ENCODE measurements at regions not wholly inside any gene's neighbourhood (a gene's known extent, or its start where the extent isn't known, plus 50 kb on each side); places are given as distances from the start of the nearest gene placed in this dataset.
A peak's percentile ranks its signal among the peaks of the same experiment; 100 is the strongest.
"Not testable (repeated sequence)": the region's sequence is repeated elsewhere in the genome, so short reads cannot be mapped to it uniquely, and the experiment has no call there.

DNA sequence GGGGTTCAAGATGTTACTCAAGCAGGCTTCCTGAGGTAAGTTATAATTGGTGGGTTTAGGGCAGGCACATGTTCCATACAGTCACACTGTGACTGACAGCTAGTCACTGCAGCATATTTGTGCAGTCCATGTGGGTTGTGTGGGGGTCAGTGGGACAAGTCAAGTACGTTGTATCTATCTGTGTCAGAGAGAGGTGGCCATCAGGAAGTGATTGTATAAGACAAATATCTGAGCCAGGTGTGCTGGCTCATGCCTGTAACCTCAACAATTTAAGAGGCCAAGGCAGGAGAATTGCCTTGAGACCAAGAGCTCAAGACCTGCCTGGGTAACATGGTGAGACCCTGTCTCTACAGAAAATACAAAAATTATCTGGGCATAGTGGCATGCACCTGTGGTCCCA lies 509.3 kb downstream of the CENPC start:
- DNase-seq: no peak

DNA sequence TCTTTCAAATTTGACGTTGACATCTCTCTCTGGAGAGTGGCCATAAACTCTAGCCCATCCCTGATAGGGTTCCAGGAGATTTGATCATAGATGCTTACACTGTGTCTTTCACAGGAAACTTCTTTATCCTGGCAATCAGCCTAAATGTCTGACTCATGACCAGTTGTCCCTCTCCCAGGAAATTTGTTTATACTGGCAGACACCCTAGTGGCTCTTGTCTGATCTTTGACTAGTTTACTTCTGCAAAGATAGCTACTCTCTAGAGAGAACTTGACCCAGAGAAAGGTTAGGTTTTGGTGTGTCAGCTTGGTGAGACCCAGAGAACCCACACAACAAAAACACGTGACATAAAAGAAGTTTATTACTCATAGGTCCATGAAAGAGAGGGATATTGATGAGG lies 509.8 kb downstream of the CENPC start:
- no peak for DNase-seq

DNA sequence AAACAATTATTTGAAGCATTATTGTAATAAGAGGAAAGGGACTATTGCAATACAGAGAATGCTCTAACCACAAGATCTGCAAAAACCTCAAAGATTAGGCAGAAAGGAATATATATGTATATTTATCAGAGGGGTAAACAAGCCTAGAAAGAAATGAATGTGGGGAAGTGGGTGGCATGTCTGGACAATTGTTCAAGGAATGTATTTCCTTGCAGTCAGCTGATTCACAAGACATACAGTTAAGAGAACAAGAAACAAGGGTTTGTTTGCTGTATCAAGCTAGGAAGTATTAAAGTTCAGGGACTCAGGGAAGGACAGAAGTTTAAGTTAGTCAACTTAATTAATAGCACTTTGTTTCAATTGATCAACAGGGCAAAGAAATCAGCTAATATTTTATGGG lies 514.7 kb downstream of the CENPC start:
- no peak for DNase-seq

DNA sequence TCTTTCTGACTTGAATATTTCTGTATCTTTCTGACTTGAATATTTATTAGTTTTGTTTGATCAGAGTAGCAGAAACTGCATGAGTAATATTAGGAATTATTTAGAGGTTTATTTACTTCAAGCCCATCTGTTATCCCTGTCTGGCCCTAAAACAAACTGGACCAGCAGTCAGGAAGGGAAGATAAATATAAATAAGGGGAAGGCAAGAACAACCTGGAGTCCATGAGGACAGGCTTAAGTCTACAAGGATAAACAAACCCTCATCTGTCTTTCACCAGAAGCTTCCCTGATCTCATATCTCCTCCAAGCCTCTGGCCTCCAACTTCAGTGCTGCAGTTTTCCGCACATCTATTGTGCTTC lies 524.9 kb downstream of the CENPC start:
- DNase-seq: no peak

DNA sequence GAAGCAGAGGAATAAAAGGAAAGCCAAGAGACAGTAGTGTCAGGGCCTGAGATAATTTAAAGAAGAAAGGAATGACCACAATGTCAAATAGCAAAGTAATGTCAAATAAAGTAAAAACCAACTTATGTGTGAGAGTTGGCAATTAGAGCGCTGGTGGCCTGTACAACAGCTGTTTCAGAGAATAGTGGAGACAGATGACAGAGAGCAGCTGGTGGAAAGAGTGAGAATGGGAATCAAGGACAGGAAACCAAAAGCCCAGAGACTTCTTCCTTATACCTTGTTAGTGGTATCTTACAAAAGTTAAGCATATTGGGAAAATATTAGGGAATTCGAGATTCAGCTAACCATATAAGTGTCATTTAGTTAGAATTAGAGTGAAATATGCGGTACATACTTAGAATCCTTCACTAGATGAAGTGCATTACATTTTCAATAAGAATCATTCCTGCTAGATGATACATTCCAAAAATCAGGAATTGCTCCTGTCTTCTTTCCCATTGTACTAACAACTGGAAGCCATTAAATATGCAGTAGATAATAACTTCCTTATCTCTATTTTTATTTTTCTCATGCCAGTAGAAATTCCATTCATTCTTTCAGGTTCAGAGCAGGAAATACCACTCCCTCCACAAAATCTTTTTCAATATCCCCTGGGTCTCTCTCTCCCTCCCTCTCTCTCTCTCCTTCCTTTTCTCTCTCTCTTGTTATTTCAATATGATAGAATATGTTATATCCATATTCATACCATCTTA lies 525.4 kb downstream of the CENPC start:
- DNase-seq: peak; percentile 19

DNA sequence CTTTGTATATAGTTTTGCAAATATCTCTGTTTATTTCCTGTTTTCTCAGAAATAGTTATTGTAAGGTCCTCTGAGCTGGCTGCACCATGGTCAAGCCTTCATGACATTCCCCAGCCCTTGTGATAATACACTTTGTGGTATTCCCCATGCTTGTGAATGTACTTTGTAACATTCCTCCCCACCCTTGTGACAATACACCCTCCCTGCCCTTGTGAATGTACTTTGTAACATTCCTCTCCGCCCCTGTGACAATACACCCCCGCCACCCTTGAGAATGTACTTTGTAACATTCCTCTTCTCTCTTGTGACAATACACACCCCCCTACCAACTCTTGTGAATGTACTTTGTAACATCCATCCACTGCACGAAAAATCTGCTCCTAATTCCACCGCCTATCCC lies 530.7 kb downstream of the CENPC start:
- no peak for DNase-seq

DNA sequence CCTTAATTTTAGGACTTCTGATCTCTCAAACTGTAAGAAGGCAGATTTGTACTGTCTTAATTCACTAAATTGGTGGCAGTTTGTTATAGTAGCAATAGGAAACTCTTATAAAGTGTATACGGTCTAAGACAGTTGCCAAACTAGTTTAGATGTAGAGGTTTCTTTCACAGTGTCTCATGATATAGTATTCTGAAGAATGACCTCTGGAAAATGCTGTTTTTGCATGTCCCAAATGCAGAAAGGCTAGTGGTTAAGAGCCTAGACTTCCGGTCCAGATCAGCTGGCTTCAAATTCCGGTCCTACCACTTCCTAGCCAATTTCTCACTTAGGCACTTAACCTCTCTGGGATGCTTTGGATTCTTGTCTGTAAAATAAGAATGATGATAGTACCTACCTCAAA lies 538.5 kb downstream of the CENPC start:
- no peak for DNase-seq

DNA sequence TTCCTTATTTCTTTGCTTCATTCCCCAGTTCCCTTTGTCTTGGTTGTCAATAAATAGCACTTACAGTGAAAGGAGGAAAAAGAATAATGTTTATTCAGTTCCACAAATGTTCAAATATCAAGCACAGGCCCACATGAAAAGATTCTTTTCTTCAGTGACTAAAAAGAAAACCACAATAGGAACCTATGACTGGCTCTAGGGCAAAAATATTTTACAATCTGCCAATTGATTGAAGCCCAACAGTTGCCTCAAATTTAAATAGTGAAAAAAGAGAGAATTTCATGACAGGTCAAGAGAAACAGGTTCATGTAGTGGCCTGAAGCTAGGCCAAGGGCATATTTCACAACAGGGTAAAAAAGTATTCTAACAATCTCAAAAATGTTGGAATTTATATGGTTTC lies 553.8 kb downstream of the CENPC start:
- no peak for DNase-seq

DNA sequence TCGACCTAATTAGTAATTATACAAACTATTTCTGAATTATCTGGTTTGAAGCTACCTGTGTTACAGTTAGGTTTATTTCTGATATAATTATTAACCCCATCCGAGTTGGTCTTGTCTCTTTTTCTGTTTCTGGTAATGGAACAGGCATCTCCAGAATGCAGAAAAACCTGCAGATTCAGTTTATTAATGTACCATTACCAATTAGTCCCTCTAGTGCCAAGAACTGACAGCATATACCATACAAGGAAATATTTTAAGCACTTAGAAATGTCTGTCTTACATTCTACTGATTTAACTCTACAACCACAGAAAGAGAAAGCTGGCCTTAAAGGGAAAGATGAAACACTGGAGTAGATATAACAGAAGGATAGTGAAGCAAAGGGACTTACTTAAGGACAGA lies 570.6 kb downstream of the CENPC start:
- DNase-seq: no peak

DNA sequence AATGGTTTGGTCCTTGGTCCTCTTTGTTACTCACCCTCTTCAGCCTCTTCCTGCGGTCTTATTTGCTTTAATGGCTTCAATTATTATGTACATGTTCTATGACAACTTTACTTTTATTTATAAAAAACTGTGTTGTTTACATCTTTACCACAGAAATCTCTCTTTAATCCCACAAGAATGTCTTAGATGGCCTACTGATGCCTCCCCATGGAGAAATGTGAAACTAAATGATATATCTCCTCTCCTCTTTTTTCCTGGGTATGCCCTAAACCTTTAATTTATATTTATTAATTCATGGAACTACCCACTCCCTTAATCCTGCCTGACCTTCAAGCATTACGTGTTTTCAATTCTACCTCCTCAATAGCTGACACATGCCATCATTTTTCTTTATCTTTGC lies 573.2 kb downstream of the CENPC start:
- DNase-seq: no peak

DNA sequence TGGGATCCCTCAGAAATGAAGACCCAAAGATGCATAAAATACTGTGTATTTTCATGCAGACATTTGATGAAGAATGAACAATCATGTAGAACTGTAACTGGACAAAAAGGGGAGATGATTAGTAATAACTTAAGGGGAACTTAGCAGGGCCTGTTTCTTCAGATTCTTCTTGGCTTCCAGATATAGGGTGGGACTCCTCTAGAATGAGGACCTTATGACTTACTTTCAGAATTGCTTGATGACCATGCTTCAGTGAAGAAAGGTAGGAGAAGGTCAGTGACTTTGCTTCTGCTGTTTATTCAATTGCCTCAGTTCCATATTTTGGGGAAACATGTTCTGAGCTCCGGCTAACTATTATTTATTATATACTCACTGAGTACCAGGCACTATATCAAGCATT lies 580.8 kb downstream of the CENPC start:
- no peak for DNase-seq

DNA sequence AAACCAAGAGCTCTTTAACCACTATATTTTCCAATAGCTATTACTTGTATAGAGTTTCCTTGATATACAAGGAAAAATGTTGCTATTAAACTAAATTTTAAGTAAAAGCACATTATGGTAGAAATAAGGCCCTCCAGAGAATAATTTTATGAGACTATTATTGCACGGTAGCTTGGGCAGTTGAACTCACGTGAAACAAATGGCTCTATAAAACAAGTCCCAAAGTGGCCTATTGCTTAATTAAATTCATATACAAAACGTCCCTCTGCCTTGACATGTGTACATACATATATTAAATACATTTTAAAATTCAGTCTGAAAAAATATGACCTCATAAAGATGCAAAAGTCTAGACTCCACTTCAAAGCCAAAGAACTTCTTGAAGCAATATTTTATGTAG lies 582.2 kb downstream of the CENPC start:
- DNase-seq: no peak

DNA sequence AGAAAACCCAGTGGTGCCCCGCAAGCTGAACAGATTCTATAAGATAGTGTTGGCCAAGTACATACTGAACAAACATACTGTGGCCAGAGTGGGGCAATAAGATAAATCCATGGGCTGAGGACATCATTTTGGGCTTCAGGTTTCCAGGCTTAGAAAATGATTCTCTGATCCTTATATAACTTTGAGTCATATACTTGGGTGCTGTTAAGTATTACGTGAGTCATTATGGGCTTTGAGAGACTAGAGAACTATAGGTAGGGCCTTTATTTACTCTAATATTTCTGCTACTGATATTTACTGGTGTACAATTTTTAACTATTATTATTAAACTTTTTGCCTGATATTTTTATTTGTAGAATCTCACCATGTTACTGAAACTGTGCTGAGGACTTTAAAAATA lies 586.1 kb downstream of the CENPC start:
- DNase-seq: no peak

DNA sequence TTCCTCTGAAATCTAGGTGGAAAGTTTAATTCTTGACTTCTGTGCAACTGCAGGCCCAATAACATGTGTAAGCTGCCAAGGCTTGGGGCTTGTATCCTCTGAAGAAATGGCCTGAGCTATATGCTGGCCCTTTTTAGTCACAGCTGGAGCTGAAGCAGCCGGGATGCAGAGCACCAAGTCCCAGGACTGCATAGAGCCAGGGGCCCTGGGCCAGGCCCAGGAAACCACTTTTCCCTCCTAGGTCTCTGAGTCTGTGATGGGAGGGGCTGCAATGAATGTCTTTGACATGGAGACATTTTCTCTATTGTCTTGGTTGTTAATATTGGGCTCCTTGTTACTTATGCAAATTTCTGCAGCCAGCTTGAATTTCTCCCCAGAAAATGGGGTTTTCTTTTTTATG lies 588.5 kb downstream of the CENPC start:
- no peak for DNase-seq

DNA sequence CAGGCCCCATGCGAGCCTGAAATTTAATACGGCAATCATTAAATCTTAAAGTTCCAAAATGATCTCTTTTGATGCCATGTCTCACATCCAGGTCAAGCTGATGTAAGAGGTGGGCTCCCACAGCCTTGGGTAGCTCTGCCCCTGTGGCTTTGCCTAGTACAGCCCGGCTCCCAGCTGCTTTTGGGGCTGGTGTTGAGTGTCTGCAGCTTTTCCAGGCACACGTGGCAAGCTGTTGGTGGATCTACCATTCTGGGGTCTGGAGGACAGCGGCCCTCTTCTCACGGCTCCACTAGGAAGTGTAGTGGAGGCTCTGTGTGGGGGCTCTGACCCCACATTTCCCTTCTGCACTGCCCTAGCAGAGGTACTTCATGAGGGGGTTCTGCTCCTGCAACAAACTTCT lies 588.9 kb downstream of the CENPC start:
- no peak for DNase-seq

DNA sequence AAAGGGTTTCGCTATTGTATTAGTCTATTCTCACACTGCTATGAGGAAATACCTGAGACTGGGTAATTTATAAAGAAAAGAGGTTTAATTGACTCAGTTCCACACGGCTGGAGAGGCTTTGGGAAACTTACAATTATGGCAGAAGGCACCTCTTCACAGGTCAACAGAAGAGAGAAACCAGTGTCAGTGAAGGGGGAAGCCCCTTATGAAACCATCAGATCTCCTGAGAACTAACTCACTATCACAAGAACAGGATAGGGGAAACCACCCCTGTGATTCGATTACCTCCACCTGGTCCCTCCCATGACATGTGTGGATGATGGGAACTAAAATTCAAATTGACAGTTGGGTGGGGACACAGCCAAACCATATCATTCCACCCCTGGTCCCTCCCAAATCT lies 589.5 kb downstream of the CENPC start:
- DNase-seq: no peak

DNA sequence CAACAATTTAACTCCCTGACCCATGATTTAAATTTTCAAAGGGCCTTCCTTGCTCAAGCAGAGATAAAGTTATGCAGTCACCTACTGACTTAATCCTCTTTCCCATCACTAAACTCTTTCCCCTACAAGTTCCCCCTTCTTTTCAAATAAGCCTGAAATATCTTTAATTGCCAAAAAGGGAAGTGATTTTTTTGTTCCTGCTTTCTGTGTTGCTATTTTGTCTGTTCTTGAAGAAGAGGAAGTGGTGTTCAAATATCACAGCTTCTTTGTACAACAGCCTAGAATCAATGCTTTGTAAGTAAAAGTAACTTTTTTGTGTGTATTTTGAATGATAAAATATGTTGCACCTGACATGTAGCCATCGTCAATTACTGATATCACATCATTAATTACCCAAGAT lies 595.9 kb downstream of the CENPC start:
- DNase-seq: no peak

DNA sequence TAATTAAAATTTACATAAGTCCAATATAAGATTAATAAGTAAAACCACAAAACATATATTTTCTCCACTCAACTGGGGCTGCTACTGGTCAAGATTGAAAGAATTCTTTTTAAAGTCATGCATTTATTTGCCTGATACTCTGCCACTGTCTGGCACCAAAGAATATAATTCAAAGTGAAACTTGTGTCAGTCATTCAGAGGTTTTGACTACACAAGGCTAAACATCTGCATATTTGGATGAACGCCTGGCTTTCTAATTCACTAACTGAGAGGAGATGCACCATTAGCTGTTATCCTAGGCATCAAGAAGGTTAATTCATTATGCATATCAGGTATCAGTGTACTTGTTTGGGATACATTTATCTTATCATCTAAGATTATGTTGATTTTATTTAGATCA lies 598.5 kb downstream of the CENPC start:
- no peak for DNase-seq

DNA sequence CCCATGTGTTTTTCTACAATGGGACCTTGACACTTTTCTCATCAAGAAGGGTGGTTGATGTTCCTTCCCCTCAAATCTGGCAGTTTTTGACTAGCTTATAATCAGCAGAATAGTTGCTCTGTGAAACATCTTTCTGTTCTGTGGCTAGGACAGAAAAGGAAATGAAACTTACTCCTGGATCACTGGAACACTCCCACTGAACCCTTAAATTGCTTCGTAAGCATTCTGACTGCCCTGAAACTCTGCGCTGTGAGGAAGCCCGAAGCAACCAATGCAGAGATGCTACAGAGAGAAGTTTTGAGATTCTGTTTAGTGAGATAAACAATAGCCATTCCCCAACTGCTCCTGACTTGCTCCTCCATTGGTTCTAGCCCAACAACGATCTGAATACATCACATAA lies 602.2 kb downstream of the CENPC start:
- DNase-seq: no peak

DNA sequence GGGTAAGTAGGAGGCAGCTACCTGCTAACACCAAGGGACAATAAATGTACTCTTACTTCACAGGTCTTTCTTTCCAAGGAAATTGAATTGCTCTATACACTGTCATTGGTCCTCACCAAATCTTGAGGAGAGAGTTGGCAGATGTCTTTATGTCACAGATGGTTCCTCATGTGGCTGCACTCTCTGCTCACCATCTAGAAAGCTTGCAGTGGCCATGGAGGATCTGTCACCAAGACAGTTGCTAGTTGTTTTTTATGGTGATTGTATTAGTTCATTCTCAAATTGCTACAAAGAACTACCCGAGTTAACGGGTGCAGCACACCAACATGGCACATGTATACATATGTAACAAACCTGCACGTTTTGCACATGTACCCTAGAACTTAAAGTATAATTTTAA lies 613.3 kb downstream of the CENPC start:
- DNase-seq: not testable (repeated sequence)

DNA sequence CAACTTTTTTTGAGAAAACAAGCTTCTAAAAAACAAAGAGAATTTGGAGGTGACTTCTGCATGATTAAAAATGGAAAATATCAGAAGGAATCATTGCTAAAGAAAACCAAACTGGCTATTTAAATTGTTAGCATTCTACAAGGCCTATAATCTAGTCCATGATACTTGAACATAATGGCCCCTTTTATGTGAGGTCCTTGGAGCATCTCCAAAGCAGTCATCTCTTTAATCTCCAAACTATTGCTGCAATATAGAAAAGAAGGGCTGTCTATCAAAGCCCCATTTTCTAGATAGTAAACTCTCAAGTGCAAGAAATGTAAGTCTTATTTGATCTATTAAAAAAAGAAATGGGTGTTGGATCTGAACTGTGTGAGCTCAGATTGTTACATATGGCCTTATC lies 615.1 kb downstream of the CENPC start:
- no peak for DNase-seq

DNA sequence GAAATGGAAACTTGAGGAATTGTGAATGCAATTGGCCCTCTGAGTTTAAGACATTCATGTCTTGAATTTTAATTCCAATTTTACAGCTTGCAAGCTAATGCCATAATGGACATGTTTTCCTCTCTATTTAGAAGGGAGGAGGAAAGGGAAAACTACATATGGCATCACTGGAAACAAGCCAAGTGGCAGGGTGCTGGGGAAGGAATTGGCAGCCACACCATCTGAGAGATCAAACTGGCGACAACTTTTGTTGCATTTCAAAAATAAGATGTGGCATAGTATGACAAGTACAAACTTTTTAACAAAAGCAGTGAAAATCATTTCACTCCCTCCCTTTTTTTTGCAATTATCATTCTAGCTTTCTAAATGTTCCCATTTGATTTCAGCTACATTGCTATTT lies 615.6 kb downstream of the CENPC start:
- DNase-seq: no peak

DNA sequence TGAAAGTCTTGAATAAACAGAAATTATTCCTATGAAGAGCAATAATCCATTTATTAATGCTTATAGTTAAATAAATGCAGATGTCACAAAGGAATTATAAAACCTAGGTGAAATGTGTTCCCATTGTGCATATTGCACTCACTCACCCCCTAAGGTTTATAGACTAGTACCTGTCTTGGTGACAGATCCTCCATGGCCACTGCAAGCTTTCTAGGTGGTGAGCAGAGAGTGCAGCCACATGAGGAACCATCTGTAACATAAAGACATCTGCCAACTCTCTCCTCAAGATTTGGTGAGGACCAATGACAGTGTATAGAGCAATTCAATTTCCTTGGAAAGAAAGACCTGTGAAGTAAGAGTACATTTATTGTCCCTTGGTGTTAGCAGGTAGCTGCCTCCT lies 616.4 kb downstream of the CENPC start:
- DNase-seq: not testable (repeated sequence)

DNA sequence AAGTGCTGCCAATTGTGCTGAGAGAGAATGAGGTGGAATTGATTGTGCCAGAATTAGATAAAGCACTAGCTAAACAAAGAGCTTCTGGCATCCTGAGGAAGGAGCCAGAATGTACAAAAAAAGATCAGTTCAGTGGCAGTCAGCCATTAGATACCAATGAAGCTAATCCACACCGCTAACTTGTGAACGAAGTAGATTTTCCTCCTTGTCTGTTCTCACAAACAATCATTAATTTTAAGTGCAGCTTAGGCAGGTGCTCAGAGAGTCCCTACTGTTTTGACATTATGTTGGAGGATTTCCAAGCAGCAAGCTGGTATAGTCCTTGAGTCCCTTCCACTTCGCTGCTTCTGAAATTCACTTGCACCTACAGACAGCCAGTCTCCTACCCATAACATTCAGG lies 617.4 kb downstream of the CENPC start:
- no peak for DNase-seq

DNA sequence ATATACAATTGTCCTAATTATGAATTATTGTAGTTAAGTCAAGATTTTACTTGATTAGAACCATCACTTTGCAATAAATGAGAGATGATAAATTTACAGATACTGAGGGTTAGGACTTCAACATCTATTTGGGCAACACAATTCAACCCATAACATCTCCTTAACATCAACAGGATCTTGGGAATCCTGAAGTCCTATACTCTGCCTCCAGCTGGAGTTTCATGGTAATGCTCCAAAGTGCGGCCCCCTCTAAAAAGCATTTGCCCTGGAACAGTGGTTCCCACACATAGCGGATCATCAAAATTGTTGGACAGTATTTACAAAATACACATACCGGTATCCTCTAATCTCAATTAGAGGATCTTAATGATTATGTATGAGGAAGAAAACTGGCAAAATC lies 618.6 kb downstream of the CENPC start:
- no peak for DNase-seq

Data from femur (tissue), 1 donor.